HL-60 (cell line): ENCODE measurements at regions not wholly inside any gene's neighbourhood (a gene's known extent, or its start where the extent isn't known, plus 50 kb on each side); places are given as distances from the start of the nearest gene placed in this dataset.

ENCODE experiments used
- DNase-seq, 2 experiments: peaks; one replicate each; pipeline ENCODE4 v3.0.0-alpha.2; 2010 to 2020; ENCODE audit warnings: low read depth in 1 of 2, low spot score in 1 of 2
- H3K27ac ChIP-seq: fragments of 250-450 bp; sonication (Bioruptor Pico); replicated peaks from 2 replicates; pipeline ENCODE4 v1.5.1; 2020; ENCODE audit warnings: mild to moderate bottlenecking, moderate library complexity
- H3K27me3 ChIP-seq: fragments of 250-450 bp; sonication (Bioruptor Pico); 2 replicates; pipeline ENCODE4 v1.5.1; 2021; ENCODE audit warnings: mild to moderate bottlenecking, moderate library complexity; ENCODE audit not compliant: insufficient read depth, poor library complexity, severe bottlenecking
- H3K4me3 ChIP-seq: replicated peaks from 2 replicates; pipeline ENCODE4 v1.5.1; 2011; ENCODE audit warnings: mild to moderate bottlenecking, control low read depth, low read length; ENCODE audit not compliant: insufficient read depth
- GABPA ChIP-seq: IDR thresholded peaks from 2 replicates; pipeline ENCODE4 v1.6.1; 2012; ENCODE audit warnings: low read depth
- POLR2AphosphoS5 ChIP-seq: IDR thresholded peaks from 2 replicates; pipeline ENCODE4 v1.6.1; 2012; ENCODE audit warnings: low read depth
- SPI1 ChIP-seq: IDR thresholded peaks from 2 replicates; pipeline ENCODE4 v1.6.1; 2012; ENCODE audit warnings: low read depth, mild to moderate bottlenecking, borderline replicate concordance
- TF ChIP-seq, protein P1 (sequence below): IDR thresholded peaks from 2 replicates; pipeline ENCODE4 v1.6.1; 2012; ENCODE audit warnings: low read depth; ENCODE audit not compliant: insufficient replicate concordance
- TF ChIP-seq, protein P2 (sequence below): IDR thresholded peaks from one replicate; pipeline ENCODE4 v1.5.1; 2011; ENCODE audit warnings: low read length, control low read depth, inconsistent platforms; ENCODE audit not compliant: insufficient read depth

DNA sequence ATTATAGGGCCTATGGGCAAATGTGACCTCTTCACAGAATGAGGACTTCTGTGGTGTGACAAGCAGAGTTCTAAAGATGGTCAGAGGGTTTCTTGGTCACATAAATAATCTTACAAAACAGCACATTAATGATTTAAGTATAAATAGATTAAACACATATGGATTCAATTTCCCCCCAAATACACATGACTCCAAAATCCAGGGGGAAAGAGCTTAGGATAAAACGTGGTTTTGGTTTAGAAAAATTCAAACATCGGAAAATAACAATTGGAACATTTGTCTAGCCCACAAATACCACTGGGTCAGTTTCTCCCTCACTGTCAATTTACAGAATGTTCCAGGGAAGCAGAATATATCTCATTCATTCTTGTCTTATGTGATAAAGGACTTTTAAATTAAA is 283.1 kb downstream of the COG6 start:
- TF ChIP-seq, protein P1, sequence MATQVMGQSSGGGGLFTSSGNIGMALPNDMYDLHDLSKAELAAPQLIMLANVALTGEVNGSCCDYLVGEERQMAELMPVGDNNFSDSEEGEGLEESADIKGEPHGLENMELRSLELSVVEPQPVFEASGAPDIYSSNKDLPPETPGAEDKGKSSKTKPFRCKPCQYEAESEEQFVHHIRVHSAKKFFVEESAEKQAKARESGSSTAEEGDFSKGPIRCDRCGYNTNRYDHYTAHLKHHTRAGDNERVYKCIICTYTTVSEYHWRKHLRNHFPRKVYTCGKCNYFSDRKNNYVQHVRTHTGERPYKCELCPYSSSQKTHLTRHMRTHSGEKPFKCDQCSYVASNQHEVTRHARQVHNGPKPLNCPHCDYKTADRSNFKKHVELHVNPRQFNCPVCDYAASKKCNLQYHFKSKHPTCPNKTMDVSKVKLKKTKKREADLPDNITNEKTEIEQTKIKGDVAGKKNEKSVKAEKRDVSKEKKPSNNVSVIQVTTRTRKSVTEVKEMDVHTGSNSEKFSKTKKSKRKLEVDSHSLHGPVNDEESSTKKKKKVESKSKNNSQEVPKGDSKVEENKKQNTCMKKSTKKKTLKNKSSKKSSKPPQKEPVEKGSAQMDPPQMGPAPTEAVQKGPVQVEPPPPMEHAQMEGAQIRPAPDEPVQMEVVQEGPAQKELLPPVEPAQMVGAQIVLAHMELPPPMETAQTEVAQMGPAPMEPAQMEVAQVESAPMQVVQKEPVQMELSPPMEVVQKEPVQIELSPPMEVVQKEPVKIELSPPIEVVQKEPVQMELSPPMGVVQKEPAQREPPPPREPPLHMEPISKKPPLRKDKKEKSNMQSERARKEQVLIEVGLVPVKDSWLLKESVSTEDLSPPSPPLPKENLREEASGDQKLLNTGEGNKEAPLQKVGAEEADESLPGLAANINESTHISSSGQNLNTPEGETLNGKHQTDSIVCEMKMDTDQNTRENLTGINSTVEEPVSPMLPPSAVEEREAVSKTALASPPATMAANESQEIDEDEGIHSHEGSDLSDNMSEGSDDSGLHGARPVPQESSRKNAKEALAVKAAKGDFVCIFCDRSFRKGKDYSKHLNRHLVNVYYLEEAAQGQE: no peak
- no peak for TF ChIP-seq SPI1
- TF ChIP-seq, protein P2, sequence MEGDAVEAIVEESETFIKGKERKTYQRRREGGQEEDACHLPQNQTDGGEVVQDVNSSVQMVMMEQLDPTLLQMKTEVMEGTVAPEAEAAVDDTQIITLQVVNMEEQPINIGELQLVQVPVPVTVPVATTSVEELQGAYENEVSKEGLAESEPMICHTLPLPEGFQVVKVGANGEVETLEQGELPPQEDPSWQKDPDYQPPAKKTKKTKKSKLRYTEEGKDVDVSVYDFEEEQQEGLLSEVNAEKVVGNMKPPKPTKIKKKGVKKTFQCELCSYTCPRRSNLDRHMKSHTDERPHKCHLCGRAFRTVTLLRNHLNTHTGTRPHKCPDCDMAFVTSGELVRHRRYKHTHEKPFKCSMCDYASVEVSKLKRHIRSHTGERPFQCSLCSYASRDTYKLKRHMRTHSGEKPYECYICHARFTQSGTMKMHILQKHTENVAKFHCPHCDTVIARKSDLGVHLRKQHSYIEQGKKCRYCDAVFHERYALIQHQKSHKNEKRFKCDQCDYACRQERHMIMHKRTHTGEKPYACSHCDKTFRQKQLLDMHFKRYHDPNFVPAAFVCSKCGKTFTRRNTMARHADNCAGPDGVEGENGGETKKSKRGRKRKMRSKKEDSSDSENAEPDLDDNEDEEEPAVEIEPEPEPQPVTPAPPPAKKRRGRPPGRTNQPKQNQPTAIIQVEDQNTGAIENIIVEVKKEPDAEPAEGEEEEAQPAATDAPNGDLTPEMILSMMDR: no peak
- no peak for TF ChIP-seq POLR2AphosphoS5
- Histone ChIP-seq H3K27ac (no peak overlapping the region), H3K27me3 (peaks cover 2% of the 10 kb centered on the region), H3K4me3 (no peak overlapping the region)
- DNase-seq: no peak

DNA sequence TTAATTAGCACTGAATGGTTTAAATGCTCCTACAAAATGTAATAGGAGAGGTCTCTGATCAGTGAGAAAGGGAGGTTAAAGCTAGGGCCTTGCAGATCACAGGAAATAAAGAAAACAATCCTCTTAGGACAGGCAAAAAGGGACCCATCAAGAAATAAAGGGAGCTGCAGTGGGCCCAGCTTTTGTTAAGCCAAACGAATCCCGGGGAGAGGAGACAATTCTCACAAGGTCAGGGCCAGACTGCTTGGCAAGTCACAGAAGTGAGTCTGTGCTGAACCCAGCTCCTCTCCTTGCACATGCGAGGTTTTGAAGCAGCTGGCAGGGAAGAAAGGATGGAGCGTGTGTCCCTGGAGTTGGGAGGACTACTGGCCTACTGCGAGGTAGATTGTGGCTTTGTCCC is 285.8 kb downstream of the COG6 start:
- no peak for DNase-seq
- H3K27ac ChIP-seq: no peak overlapping the region

DNA sequence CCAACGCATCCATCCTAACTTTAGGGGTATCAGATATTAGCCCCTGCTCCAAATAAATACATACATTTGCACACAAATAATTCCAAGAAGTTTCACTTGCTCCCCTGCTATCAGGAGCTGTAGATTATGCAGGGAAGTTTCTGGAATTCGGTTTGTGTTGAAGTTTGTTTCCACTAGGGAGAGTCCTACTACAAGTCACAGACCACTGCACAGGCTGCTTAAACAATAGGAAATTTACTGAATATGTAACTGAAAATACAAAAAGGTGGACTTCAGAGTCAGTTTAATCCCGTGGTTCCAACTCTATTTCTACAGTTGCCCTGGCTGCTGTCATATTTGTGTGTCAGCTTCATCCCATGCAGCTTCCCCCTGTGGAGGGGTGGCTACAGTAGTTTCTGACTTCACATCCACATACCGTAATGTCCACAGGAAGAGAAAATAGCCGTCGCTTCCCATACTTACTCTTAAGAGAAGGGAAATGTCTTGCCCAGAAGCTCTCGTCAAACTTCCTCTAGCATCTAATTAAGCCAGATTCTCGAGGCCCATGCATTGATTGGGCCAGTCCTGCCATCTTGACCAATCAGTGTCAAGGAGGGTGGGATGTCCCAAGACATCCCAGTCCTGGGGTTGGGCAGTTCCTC is 286.6 kb downstream of the COG6 start:
- Histone ChIP-seq H3K4me3 (no peak overlapping the region), H3K27ac (no peak overlapping the region), H3K27me3 (peaks cover 4% of the 10 kb centered on the region)
- no peak for DNase-seq
- TF ChIP-seq GABPA (no peak), POLR2AphosphoS5 (no peak), SPI1 (no peak)
- TF ChIP-seq, protein P1: no peak
- TF ChIP-seq, protein P2: no peak

More for the DNA sequence above, 285.8 kb downstream of the COG6 start:
- Histone ChIP-seq H3K27me3 (peaks cover 2% of the 10 kb centered on the region), H3K4me3 (no peak overlapping the region)
- TF ChIP-seq, protein P1: no peak
- TF ChIP-seq SPI1 (no peak), POLR2AphosphoS5 (no peak)
